Brain microvascular endothelial cell (primary cell): ENCODE measurements at regions not wholly inside any gene's neighbourhood (a gene's known extent, or its start where the extent isn't known, plus 50 kb on each side); places are given as distances from the start of the nearest gene placed in this dataset.
A peak's percentile ranks its signal among the peaks of the same experiment; 100 is the strongest.

Experiments
- DNase-seq: peaks from one replicate; pipeline ENCODE4 v3.0.0-alpha.2; 2020
- H3K27ac ChIP-seq: fragments of 250-450 bp; sonication (Bioruptor Pico); 2 replicates; pipeline ENCODE4 v1.5.1; 2020; ENCODE audit warnings: mild to moderate bottlenecking, moderate library complexity
- H3K27me3 ChIP-seq: fragments of 250-450 bp; sonication (Bioruptor Pico); replicated peaks from 2 replicates; pipeline ENCODE4 v1.5.1; 2020; ENCODE audit warnings: mild to moderate bottlenecking
- H3K36me3 ChIP-seq: fragments of 250-450 bp; sonication (Bioruptor Pico); replicated peaks from 2 replicates; pipeline ENCODE4 v1.5.1; 2020; ENCODE audit warnings: mild to moderate bottlenecking
- H3K4me3 ChIP-seq: 2 replicates; pipeline ENCODE4 v1.5.1; 2011; ENCODE audit warnings: low read depth, mild to moderate bottlenecking, control low read depth, low read length, moderate library complexity
- in situ Hi-C: cut with HindIII; loops from 2 replicates; pipeline ENCODE4 v1.10.0; 2017; ENCODE audit warnings: low sequenced_read_pairs, low pct_ligation_motif_present
- TF ChIP-seq, protein P1 (sequence below): IDR thresholded peaks from 2 replicates; pipeline ENCODE4 v1.5.1; 2011; ENCODE audit warnings: low read depth, mild to moderate bottlenecking, moderate library complexity, low read length, control low read depth, inconsistent platforms; ENCODE audit errors: missing control alignments

GRCh38 chr4:133581996-133582619, 433.0 kb downstream of the PCDH10 start:
- Histone ChIP-seq H3K36me3 (no peaks in the 10 kb centered on the region), H3K27ac (no peak overlapping the region), H3K27me3 (no peaks in the 10 kb centered on the region), H3K4me3 (no peak overlapping the region)
- TF ChIP-seq, protein P1, sequence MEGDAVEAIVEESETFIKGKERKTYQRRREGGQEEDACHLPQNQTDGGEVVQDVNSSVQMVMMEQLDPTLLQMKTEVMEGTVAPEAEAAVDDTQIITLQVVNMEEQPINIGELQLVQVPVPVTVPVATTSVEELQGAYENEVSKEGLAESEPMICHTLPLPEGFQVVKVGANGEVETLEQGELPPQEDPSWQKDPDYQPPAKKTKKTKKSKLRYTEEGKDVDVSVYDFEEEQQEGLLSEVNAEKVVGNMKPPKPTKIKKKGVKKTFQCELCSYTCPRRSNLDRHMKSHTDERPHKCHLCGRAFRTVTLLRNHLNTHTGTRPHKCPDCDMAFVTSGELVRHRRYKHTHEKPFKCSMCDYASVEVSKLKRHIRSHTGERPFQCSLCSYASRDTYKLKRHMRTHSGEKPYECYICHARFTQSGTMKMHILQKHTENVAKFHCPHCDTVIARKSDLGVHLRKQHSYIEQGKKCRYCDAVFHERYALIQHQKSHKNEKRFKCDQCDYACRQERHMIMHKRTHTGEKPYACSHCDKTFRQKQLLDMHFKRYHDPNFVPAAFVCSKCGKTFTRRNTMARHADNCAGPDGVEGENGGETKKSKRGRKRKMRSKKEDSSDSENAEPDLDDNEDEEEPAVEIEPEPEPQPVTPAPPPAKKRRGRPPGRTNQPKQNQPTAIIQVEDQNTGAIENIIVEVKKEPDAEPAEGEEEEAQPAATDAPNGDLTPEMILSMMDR, result no peak
- in situ Hi-C loops, result no loop called here
- no peak for DNase-seq

GRCh38 chr4:133574248-133574647, 425.2 kb downstream of the PCDH10 start:
- H3K27me3 ChIP-seq, result no peaks in the 10 kb centered on the region

DNA sequence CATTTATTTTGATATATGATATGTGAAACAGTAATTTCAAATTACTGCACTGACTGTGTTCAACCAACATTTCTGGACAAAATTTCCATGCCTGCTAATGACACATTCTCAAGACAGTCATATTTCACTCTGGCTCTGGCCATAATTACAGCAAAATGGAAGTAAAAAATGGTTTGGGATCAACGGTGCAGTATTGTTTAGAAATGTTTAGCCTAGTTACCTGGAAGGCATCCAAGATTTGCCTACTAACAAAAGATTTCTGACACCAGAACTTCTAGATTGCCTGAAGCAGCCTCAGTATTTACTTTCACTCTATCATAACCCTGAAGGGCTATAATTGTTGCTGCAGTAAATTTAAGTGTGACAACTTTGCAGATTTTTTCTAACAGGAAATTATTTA, 416.3 kb downstream of the PCDH10 start:
- no peak overlapping the region for H3K4me3 ChIP-seq
- H3K27ac ChIP-seq, result no peak overlapping the region
- TF ChIP-seq, protein P1, result no peak
- no peaks in the 10 kb centered on the region for H3K27me3 ChIP-seq
- DNase-seq, result peak; percentile 74
- H3K36me3 ChIP-seq, result no peaks in the 10 kb centered on the region
- in situ Hi-C loops, result no loop called here

More at GRCh38 chr4:133574248-133574647, 425.2 kb downstream of the PCDH10 start:
- H3K27ac ChIP-seq, result no peak overlapping the region
- in situ Hi-C loops, result no loop called here
- no peak overlapping the region for H3K4me3 ChIP-seq
- no peaks in the 10 kb centered on the region for H3K36me3 ChIP-seq
- no peak for DNase-seq
- TF ChIP-seq, protein P1, result no peak

- no peak for DNase-seq
- Histone ChIP-seq H3K36me3 (no peaks in the 10 kb centered on the region), H3K4me3 (no peak overlapping the region), H3K27me3 (no peaks in the 10 kb centered on the region), H3K27ac (no peak overlapping the region)
- in situ Hi-C loops, result no loop called here
- TF ChIP-seq, protein P1, result no peak
These were observed 410.9 kb downstream of the PCDH10 start for GRCh38 chr4:133559987-133560386.

DNA sequence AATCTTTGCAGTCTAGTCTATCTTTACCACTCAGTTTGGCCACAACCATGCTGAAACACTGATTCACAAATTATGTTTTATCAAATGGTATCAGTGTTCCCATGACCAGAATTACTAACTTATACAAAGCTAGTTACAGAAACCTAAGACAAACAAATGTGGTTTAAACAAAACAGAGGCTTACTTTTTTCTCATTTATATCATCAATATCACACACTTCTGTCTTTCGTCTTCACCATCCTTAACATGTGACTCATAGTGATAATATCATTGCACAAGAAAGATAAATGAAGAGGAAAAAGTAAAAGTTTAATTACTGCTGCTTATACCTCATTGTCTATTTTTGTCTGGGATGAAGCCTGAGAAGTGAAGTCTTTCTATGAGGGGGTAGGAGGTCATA, 406.6 kb downstream of the PCDH10 start:
- in situ Hi-C loops, result no loop called here

More for the DNA sequence above, 406.6 kb downstream of the PCDH10 start:
- peak; percentile 21 for DNase-seq
- Histone ChIP-seq H3K27me3 (no peaks in the 10 kb centered on the region), H3K36me3 (no peaks in the 10 kb centered on the region), H3K27ac (no peak overlapping the region), H3K4me3 (no peak overlapping the region)
- TF ChIP-seq, protein P1, result no peak
